HAP-1 (cell line): ENCODE measurements at regions not wholly inside any gene's neighbourhood (a gene's known extent, or its start where the extent isn't known, plus 50 kb on each side); places are given as distances from the start of the nearest gene placed in this dataset.
"Not testable (repeated sequence)": the region's sequence is repeated elsewhere in the genome, so short reads cannot be mapped to it uniquely, and the experiment has no call there.

Experiments used
- DNase-seq, 2 experiments: peaks; one replicate each; pipeline ENCODE4 v3.0.0-alpha.2; 2016 to 2020; ENCODE audit warnings: low spot score in 2 of 2
- H3K27me3 ChIP-seq: fragments of 250-450 bp; sonication (Bioruptor Pico); 2 replicates; pipeline ENCODE4 v1.5.1; 2020; ENCODE audit warnings: low read depth, mild to moderate bottlenecking, moderate library complexity
- H3K36me3 ChIP-seq: fragments of 250-450 bp; sonication (Bioruptor Pico); replicated peaks from 2 replicates; pipeline ENCODE4 v1.5.1; 2020; ENCODE audit warnings: mild to moderate bottlenecking
- H3K4me1 ChIP-seq: fragments of 250-450 bp; sonication (Bioruptor Pico); 2 replicates; pipeline ENCODE4 v1.5.1; 2020; ENCODE audit warnings: mild to moderate bottlenecking
- H3K4me3 ChIP-seq: fragments of 250-450 bp; sonication (Bioruptor Pico); 2 replicates; pipeline ENCODE4 v1.5.1; 2020; ENCODE audit warnings: mild to moderate bottlenecking, moderate library complexity
- H3K9me3 ChIP-seq: fragments of 250-450 bp; sonication (Bioruptor Pico); 2 replicates; pipeline ENCODE4 v1.5.1; 2020; ENCODE audit warnings: mild to moderate bottlenecking, moderate library complexity
- in situ Hi-C: fragments of 300-500 bp; cut with MboI; formaldehyde crosslinking; loops from 3 replicates; pipeline ENCODE4 v1.14.3; 2020; ENCODE audit warnings: low sequenced_read_pairs, inconsistent platforms, mixed read lengths

DNA sequence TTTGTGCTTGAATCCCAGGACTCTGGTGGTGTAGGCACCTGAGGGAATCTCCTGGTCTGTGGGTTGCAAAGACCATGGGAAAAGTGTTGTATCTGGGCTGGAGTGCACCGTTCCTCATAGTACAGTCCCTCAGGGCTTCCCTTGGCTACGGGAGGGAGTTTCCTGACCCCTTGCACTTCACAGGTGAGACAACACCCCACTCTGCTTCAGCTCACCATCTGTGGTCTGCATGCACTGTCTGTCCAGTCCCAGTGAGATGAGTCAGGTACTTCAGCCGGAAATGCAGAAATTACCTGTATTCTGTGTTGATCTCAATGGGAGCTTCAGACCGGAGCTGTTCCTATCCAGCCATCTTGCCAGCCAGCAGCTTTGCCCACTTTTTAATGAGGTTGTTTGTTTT lies 353.0 kb upstream of the IRS4 start:
- Histone ChIP-seq H3K4me1 (no peaks in the 10 kb centered on the region), H3K4me3 (no peak overlapping the region), H3K27me3 (no peaks in the 10 kb centered on the region), H3K9me3 (no peaks in the 10 kb centered on the region), H3K36me3 (no peaks in the 10 kb centered on the region)
- no peak for DNase-seq
- in situ Hi-C loops = no loop called here

DNA sequence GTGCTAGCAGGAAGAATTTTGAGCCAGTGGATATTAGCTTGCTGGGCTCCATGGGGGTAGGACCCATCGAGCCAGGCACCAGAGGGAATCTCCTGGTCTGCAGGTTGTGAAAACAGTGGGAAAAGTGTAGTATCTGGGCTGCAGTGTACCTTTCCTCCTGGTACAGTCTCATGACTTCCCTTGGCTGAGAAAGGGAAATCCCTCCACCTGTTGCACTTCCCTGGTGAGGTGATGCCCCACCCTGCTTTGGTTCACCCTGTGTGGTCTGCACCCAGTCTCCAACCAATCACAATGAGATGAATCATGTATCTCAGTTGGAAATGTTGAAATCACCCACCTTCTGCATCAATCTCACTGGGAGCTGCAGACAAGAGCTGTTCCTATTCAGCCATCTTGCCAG lies 341.4 kb upstream of the IRS4 start:
- no peaks in the 10 kb centered on the region for H3K27me3 ChIP-seq

DNA sequence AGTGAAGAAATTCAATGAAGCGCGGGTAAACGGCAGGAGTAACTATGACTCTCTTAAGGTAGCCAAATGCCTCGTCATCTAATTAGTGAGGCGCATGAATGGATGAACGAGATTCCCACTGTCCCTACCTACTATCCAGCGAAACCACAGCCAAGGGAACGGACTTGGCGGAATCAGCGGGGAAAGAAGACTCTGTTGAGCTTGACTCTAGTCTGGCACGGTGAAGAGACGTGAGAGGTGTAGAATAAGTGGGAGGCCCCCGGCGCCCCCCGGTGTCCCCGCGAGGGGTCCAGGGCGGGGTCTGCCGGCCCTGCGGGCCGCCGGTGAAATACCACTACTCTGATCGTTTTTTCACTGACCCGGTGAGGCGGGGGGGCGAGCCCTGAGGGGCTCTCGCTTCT lies 317.8 kb upstream of the IRS4 start:
- in situ Hi-C loops, H3K4me3 ChIP-seq, H3K27me3 ChIP-seq, H3K36me3 ChIP-seq, H3K9me3 ChIP-seq, H3K4me1 ChIP-seq: not testable (repeated sequence)
- DNase-seq = peak in 1 of 2 experiments; percentile 7

More for the DNA sequence above, 341.4 kb upstream of the IRS4 start:
- Histone ChIP-seq H3K9me3 (no peaks in the 10 kb centered on the region), H3K36me3 (no peaks in the 10 kb centered on the region), H3K4me3 (no peak overlapping the region), H3K4me1 (no peaks in the 10 kb centered on the region)
- no peak for DNase-seq
- in situ Hi-C loops = no loop called here

DNA sequence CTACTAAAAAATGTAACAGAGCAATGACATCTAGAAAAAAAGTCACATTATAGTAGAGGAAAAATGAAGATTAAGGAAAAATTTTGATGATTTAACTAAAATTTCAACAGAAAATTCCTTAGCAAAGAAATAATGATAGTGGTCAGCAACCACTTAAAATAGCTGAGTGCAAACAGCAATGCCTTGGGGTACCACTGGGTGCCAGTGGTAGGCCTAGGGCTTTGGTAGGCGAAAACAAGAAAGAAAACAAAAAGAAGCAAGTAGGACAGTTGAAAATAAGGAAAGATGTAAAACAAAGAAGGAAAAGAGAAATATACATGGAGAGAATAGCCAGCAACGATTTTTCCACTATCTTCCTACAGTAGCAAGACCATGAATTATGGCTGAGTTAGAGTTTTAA lies 313.5 kb upstream of the IRS4 start:
- Histone ChIP-seq H3K9me3 (no peaks in the 10 kb centered on the region), H3K27me3 (no peaks in the 10 kb centered on the region), H3K4me1 (no peaks in the 10 kb centered on the region), H3K36me3 (no peaks in the 10 kb centered on the region), H3K4me3 (no peak overlapping the region)
- in situ Hi-C loops = no loop called here
- peak in 1 of 2 experiments; percentile 7 for DNase-seq

DNA sequence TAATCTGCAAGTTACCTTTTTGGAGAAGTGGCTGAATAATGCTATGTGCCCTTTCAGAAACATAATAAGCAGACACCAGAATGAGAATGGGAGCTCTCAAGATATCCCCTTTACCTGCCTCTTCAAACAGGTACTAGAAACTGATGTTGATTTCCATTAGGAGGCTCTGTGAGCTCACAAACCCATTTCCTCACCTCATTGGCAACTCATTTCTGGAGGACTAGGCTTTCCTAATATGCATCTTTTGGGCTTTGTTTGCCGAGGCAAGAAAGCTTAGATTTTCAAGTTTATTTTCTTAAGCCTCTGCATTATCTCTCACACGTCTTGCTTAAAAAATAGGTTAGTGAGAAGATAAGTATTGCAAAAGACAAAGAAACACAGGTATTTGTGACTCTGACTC lies 313.1 kb upstream of the IRS4 start:
- H3K36me3 ChIP-seq = no peaks in the 10 kb centered on the region
- DNase-seq = no peak
- no peaks in the 10 kb centered on the region for H3K27me3 ChIP-seq
- H3K4me1 ChIP-seq = no peaks in the 10 kb centered on the region
- H3K9me3 ChIP-seq = no peaks in the 10 kb centered on the region
- in situ Hi-C loops = no loop called here
- H3K4me3 ChIP-seq = no peak overlapping the region

DNA sequence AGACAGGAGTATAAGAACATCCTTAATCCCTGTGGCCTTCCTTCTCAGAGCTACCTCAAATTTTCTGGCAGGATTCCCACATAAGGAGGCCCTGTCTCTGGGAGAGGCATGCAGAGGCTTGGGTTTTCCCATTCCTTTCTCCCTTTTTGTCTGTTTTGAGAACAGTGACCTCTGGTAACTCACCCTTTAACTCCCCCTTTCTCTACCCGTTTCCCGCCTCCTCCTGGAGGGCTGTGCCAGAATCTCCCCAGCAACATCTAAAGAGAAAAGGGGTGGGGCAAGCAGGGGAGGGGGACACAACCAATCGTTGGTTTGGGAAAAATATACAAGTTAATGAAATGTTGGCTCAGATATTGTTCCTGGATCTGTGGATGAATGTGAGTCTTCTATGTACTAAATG lies 303.7 kb upstream of the IRS4 start:
- in situ Hi-C loops = no loop called here
- H3K27me3 ChIP-seq = no peaks in the 10 kb centered on the region
- H3K4me3 ChIP-seq = no peak overlapping the region
- H3K9me3 ChIP-seq = no peaks in the 10 kb centered on the region
- DNase-seq = no peak
- H3K36me3 ChIP-seq = no peaks in the 10 kb centered on the region
- H3K4me1 ChIP-seq = no peaks in the 10 kb centered on the region

DNA sequence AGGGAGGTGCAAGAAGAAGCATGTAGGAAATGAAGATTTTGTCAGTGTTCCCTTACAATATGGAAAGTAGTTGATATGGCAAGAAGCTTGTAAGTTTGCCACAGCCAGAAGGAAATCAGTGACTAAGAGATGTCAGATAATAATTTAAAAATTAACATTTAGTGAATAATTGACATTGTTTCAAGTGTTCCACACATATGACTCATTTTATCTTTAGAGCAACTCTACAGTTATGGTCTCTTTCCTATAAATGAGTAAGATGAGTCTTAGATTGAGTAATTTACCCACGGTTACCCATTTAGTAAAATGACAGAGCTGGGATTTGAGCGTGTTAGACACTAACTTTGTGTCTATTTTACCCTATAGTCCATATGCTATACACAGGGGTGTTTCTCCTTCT lies 300.3 kb upstream of the IRS4 start:
- H3K27me3 ChIP-seq = no peaks in the 10 kb centered on the region
- H3K36me3 ChIP-seq = no peaks in the 10 kb centered on the region
- in situ Hi-C loops = no loop called here
- no peaks in the 10 kb centered on the region for H3K9me3 ChIP-seq
- no peaks in the 10 kb centered on the region for H3K4me1 ChIP-seq
- no peak for DNase-seq
- no peak overlapping the region for H3K4me3 ChIP-seq

DNA sequence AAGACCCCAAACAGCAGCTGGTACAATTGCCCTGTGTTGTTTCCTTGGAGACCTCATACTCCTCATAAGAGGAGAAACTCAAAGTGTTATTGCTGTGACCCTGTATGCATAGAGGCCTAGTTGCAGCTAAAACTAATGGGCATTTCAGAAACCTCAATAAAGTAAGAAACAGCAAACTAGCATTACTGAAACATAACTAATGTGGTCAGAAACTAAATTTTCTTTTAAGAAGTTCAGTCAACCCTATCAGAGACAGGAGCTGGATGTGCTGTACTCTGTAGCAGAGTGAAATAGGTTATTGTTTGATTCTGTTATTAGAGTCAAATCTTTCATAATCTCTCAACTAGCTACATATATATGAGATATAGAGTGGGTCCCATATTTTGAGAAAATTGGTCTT lies 257.5 kb upstream of the IRS4 start:
- DNase-seq = no peak
- in situ Hi-C loops = no loop called here
- H3K9me3 ChIP-seq = no peaks in the 10 kb centered on the region
- H3K4me1 ChIP-seq = no peaks in the 10 kb centered on the region
- H3K27me3 ChIP-seq = no peaks in the 10 kb centered on the region
- no peaks in the 10 kb centered on the region for H3K36me3 ChIP-seq
- no peak overlapping the region for H3K4me3 ChIP-seq

DNA sequence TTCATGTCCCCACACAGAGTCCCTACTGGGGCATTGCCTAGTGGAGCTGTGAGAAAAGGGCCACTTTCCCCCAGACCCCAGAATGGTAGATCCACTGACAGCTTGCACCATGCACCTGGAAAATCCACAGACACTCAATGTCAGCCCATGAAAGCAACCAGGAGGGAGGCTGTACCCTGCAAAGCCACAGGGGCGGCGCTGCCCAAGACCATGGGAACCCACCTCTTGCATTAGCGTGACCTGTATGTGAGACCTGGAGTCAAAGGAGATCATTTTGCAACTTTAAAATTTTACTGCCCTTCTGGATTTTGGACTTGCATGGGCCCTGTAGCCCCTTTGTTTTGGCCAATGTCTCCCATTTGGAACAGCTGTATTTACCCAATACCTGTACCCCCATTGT lies 236.5 kb upstream of the IRS4 start:
- H3K9me3 ChIP-seq, in situ Hi-C loops, H3K4me1 ChIP-seq, H3K4me3 ChIP-seq, DNase-seq, H3K27me3 ChIP-seq, H3K36me3 ChIP-seq: not testable (repeated sequence)

DNA sequence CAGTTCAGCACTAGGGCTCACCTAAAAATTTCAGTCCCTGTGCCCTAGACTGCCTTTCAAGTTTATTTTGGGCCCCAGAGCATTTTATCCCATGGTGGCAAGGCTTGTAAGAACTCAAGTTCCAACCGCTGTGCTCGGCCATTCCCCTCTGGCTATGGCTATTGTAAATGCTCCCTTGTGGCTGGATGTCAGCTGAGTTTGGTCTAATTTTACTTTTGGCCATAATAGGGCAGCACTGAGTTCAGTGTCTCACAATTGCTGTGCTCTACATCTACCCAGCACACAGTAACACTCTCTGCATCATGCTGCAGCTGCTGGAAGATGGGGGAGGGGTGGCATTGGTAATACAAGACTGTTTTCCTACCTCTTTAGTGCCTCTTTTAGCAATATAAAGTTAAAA lies 210.8 kb upstream of the IRS4 start:
- no peaks in the 10 kb centered on the region for H3K27me3 ChIP-seq
- no peaks in the 10 kb centered on the region for H3K9me3 ChIP-seq

DNA sequence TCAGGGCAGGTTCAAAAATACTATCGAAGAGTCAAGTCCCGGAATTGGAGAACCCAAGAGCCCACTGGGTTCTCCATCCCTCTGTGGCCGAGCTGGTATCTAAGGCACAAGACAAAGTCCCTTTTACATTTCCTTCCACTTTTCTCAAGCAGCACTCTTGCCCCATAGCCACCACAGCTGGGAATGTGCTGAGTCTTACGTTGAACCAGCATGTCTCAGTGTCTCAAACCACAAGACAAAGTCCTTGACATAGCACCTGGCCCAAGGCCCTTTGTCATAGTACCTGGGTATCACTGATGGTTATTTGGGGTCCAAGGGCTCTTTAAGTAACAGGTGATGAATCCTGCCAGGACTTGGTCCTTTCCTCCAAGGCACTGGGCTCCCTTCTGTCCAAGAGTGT lies 210.2 kb upstream of the IRS4 start:
- H3K4me1 ChIP-seq = no peaks in the 10 kb centered on the region
- in situ Hi-C loops = no loop called here
- H3K4me3 ChIP-seq = no peak overlapping the region
- H3K27me3 ChIP-seq = no peaks in the 10 kb centered on the region
- no peaks in the 10 kb centered on the region for H3K9me3 ChIP-seq
- H3K36me3 ChIP-seq = no peaks in the 10 kb centered on the region
- DNase-seq = no peak

More for the DNA sequence above, 210.8 kb upstream of the IRS4 start:
- Histone ChIP-seq H3K36me3 (no peaks in the 10 kb centered on the region), H3K4me3 (no peak overlapping the region), H3K4me1 (no peaks in the 10 kb centered on the region)
- DNase-seq = no peak
- in situ Hi-C loops = no loop called here

DNA sequence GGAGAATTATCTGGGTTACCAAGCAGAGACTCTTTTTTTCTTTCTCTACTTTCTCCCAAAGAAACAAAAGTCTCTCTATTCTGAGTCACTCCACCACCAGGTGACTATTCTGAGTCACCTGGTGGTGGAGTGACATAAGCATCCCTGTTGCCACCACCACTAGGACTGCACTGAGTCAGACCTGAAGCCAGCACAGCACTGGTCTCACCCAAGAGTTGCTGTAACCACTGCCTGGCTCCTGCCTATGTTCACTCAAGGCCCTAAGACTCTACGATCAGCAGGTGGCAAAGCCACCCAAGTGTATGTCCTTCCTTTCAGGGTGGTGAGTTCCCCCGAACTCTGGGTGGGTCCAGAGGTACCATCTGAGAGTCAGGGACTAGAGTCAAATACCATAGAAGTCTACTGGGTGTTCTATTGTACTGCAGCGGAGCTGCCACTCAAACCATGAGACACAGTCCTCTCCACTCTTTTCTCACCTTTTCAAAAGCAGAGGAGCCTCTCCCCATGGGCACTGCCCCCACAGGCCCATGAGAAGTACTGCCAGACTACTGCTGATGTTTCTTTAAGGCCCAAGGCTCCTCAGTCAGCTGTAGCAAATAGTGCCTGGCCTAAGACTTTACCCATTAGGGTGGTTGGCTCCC lies 209.6 kb upstream of the IRS4 start:
- H3K4me1 ChIP-seq = no peaks in the 10 kb centered on the region
- H3K27me3 ChIP-seq = no peaks in the 10 kb centered on the region
- H3K4me3 ChIP-seq = no peak overlapping the region
- no peaks in the 10 kb centered on the region for H3K36me3 ChIP-seq
- no peaks in the 10 kb centered on the region for H3K9me3 ChIP-seq
- DNase-seq = no peak
- in situ Hi-C loops = no loop called here

DNA sequence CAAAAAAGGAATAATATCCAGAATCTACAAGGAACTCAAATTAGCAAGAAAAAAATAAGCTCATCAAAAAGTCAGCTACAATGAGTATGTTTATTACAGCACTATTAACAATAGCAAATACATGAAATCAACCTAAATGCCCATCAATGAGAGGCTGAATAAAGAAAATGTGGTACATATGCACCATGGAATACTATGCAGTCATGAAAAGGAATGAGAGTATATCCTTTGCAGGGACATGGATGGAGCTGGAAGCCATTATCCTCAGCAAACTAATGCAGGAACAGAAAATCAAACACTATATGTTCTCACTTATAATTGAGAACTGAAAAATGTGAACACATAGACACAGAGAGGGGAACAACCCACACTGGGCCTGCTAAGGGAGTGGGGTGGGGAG lies 178.4 kb upstream of the IRS4 start:
- in situ Hi-C loops = no loop called here
- no peak for DNase-seq
- Histone ChIP-seq H3K4me1 (no peaks in the 10 kb centered on the region), H3K27me3 (no peaks in the 10 kb centered on the region), H3K4me3 (no peak overlapping the region), H3K36me3 (no peaks in the 10 kb centered on the region), H3K9me3 (no peaks in the 10 kb centered on the region)

DNA sequence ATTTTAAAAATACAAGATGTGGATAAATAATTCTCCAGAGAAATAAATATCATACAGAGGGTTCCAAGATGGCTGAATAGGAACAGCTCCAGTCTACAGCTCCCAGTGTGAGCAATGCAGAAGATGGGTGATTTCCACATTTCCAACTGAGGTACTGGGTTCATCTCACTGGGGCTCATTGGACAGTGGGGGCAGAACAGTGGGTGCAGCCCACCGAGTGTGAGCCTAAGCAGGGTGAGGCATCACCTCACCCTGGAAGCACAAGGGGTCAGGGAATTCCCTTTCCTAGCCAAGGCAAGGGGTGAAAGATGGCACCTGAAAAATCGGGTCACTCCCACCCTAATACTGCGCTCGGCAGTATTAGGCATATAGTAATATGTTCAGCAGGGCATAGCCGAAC lies 167.5 kb upstream of the IRS4 start:
- H3K9me3 ChIP-seq, H3K27me3 ChIP-seq, H3K4me1 ChIP-seq, H3K36me3 ChIP-seq, in situ Hi-C loops, DNase-seq, H3K4me3 ChIP-seq: not testable (repeated sequence)

DNA sequence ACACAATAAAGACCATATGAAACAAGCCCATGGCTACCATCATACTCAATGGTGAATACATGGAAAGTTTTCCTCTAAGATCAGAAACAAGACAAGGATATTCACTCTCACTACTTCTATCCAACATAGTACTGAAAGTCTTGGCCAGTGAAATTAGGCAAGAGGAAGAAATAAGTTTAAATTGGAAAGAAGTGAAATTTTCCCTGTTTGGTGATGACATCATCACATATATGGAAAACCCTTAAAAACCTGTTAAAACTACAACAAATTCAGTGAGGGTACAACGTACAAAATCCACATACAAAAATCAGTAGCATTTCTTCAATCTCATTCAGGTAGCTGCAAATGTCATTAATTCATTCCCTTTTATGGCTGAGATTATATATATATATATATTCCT lies 164.0 kb upstream of the IRS4 start:
- no peak for DNase-seq
- no peaks in the 10 kb centered on the region for H3K27me3 ChIP-seq
- H3K4me3 ChIP-seq = no peak overlapping the region
- no peaks in the 10 kb centered on the region for H3K4me1 ChIP-seq
- no peaks in the 10 kb centered on the region for H3K9me3 ChIP-seq
- in situ Hi-C loops = no loop called here
- H3K36me3 ChIP-seq = no peaks in the 10 kb centered on the region
